Fibroblast of skin of right biceps (primary cell): ENCODE measurements at regions not wholly inside any gene's neighbourhood (a gene's known extent, or its start where the extent isn't known, plus 50 kb on each side); places are given as distances from the start of the nearest gene placed in this dataset.

Experiments
- DNase-seq: peaks from one replicate; pipeline ENCODE4 v3.0.0-alpha.2; 2013

- DNase-seq = no peak
Measured at GRCh38 chr2:14684516-14684915, 52.0 kb downstream of the LRATD1 start.

- DNase-seq = no peak
Measured at GRCh38 chr2:14690926-14691325, 58.4 kb downstream of the LRATD1 start.

GRCh38 chr2:14693874-14694273, 61.4 kb downstream of the LRATD1 start:
- no peak for DNase-seq

GRCh38 chr2:14700753-14701152, 68.2 kb downstream of the LRATD1 start:
- peak; percentile 57 for DNase-seq

GRCh38 chr2:14702258-14702657, 69.7 kb downstream of the LRATD1 start:
- no peak for DNase-seq

- DNase-seq = peak; percentile 7
Measured at GRCh38 chr2:14706201-14706600, 73.7 kb downstream of the LRATD1 start.

GRCh38 chr2:14712111-14712510, 79.6 kb downstream of the LRATD1 start:
- DNase-seq = no peak

GRCh38 chr2:14713248-14713647, 80.7 kb downstream of the LRATD1 start:
- DNase-seq = no peak

GRCh38 chr2:14715600-14715999, 83.1 kb downstream of the LRATD1 start:
- no peak for DNase-seq

GRCh38 chr2:14716319-14716718, 83.8 kb downstream of the LRATD1 start:
- no peak for DNase-seq

- no peak for DNase-seq
Measured at GRCh38 chr2:14717131-14717530, 84.6 kb downstream of the LRATD1 start.

GRCh38 chr2:14720319-14720718, 87.8 kb downstream of the LRATD1 start:
- DNase-seq = peak; percentile 16

GRCh38 chr2:14720739-14721138, 88.2 kb downstream of the LRATD1 start:
- no peak for DNase-seq

- no peak for DNase-seq
Measured at GRCh38 chr2:14722904-14723570, 90.5 kb downstream of the LRATD1 start.

GRCh38 chr2:14723684-14724083, 91.2 kb downstream of the LRATD1 start:
- DNase-seq = no peak

GRCh38 chr2:14735696-14736095, 103.2 kb downstream of the LRATD1 start:
- no peak for DNase-seq

- no peak for DNase-seq
Measured at GRCh38 chr2:14737201-14737600, 104.7 kb downstream of the LRATD1 start.

- DNase-seq = no peak
Measured at GRCh38 chr2:14743861-14744260, 111.3 kb downstream of the LRATD1 start.

- no peak for DNase-seq
Measured at GRCh38 chr2:14745288-14746076, 113.0 kb downstream of the LRATD1 start.

GRCh38 chr2:14746133-14746532, 113.6 kb downstream of the LRATD1 start:
- DNase-seq = no peak

- DNase-seq = no peak
Measured at GRCh38 chr2:14747447-14747846, 114.9 kb downstream of the LRATD1 start.

- DNase-seq = peak; percentile 33
Measured at GRCh38 chr2:14749884-14750283, 117.4 kb downstream of the LRATD1 start.

- no peak for DNase-seq
Measured at GRCh38 chr2:14750433-14750832, 117.9 kb downstream of the LRATD1 start.

- no peak for DNase-seq
Measured at GRCh38 chr2:14751581-14751980, 119.1 kb downstream of the LRATD1 start.

- no peak for DNase-seq
Measured at GRCh38 chr2:14752295-14752694, 119.8 kb downstream of the LRATD1 start.
